ENCODE measurements at regions not wholly inside any gene's neighbourhood (a gene's known extent, or its start where the extent isn't known, plus 50 kb on each side); places are given as distances from the start of the nearest gene placed in this dataset.
"Not testable (repeated sequence)": the region's sequence is repeated elsewhere in the genome, so short reads cannot be mapped to it uniquely, and the experiment has no call there.

DNA sequence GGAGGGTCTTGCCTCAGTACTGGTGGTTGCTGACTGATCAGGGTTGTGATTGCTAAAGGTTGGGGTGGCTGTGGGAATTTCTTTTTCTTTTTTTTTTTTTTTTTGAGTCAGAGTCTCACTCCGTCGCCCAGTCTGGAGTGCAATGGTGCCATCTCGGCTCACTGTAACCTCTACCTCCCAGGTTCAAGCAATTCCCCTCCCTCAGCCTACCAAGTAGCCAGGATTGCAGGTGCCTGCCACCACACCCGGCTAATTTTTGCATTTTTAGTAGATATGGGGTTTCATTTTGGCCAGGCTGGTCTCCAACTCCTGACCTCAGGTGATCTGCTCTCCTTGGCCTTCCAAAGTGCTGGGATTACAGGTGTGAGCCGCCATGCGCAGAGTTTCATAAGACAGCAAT, 632.9 kb upstream of the TPTE start:
- DNase-seq = not testable (repeated sequence)

DNA sequence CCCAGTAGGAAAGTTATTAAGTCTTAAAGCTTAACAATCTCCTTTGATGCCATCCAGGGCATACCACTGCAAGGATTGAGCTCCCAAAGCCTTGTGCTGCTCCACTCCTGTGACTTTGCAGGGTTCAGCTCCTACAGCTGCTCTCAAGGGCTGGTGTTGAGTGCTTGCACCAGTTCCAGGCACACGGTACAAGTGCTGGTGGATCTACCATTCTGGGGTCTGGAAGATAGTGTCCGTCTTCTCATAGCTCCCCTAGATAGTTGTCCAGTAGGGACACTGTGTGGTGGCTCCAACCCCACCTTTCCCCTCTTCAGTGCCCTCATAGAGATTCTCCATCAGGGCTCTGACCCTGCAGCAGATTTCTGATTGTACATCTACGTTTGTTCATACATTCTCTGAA, 617.8 kb upstream of the TPTE start:
- not testable (repeated sequence) for DNase-seq

DNA sequence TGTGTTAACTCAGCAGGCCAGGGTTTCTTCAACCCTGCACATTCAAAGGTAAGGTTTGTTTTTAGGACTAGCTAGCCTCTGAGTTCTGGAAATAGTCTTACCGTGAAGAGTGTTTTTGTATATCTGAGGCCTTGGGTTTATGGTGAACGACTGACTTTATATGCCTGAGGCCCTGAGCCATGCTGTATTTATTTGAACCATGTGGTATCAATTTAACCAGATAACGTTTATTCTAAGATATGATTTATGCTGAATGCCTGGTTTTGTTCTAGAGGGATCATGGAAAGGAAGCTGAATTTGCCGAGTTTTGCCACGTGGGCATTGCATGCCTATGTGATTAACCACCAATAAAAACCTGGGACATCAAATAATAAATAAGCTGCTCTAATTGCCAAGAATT, 607.2 kb upstream of the TPTE start:
- DNase-seq = not testable (repeated sequence)

DNA sequence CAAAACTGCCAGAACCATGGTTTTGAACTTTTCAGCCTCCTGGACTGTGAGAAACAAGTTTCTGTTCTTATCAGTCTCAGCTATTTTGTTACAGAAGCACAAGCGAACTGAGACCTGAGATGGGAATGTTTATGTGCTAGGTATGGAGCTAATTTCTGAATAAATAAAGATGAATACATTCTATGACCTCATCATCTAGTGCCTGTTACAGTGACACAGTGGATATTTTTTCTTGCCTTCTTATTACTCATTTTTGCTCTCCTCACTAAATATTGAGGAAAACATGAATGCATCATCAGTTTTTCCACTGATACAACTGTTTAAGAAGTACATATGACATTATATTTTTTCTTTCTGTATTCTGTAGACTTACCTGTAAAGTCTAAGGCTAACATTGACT, 601.9 kb upstream of the TPTE start:
- not testable (repeated sequence) for DNase-seq

DNA sequence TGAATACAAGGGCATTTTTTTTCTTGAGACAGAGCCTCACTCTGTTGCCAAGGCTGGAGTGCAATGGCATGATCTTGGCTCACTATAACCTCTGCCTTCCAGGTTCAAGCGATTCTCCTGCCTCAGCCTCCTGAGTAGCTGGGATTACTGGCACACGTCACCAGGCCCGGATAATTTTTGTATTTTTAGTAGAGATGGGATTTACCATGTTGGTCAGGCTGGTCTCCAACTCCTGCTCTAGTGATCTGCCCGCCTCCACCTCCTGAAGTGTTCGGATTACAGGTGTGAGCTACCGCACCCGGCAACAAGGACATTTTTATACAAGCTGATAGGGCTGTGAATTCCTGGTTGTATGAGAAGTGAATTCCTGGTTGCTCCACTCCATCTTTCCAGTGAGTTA, 577.7 kb upstream of the TPTE start:
- not testable (repeated sequence) for DNase-seq

DNA sequence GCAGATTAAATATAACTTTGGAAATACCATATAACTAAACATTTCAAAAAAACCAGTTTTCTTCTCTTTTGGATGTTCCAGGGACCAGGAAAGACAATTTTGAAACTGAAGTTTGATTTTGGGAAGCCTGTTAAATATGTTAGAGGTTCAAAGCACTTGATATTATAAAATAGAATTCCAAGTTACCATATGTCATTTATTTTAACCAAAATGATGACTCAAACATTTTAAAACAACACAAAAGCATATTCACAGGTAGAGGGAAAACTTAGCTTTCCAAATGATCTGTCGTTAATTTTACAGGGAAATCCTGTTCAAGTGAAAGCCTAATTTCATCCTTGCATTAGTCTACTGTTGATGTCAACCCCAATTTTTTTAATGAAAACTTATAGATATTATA, 575.3 kb upstream of the TPTE start:
- DNase-seq = not testable (repeated sequence)

DNA sequence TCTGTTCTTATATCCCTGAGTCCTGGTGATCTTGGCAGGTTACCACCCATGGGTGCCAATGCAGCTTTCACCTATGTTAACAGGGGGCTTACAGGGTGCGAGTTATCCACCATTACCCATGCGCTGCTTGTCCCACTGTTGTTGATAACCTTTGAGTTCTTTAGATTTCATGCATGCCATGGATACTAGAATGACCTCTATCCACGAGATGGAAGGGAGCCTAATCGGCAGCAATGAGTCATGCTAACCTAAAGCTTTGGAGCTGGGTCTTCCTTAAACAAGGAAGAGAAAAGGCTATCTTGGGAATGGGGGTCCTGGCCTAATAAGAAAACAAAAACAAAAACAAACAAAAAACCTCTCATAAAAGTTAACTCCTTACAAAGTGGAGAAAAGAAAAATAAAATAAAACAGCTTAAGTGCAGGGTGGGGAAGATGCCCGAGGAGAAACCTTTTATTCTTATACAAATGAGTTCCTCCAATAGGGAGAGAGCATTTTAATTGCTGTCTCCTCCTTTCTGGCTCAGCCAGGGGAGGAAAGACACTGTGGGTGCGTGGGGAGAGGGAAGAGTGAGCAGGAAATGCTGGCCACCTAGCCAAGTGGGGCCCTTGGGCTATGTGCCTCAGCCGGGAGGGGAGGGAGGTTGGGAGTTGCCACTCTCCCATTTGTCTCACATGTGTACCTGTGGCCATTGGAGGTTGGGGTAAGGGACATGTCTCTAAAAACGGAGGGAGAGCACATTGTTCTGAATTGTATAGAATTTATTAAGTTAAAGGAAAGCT, 571.7 kb upstream of the TPTE start:
- DNase-seq = not testable (repeated sequence)

DNA sequence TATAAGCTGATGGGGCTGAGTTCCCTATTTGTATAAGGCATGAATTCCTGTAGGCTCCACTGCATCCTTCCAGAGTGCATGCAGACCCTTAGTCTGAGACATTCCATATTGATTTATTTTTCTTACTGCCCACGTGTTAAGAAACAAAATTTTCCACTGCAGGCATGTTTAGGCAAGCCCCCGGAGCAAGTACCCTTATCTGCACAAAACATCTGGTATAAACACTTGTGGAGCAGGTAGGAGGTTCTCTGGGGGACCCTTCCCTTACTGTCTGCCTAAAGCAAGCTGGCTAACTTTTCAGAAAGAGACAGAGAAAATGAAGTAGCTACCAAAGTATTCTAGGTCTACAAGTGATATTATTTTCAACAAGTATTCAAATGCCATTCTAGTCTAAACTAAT, 571.0 kb upstream of the TPTE start:
- not testable (repeated sequence) for DNase-seq

DNA sequence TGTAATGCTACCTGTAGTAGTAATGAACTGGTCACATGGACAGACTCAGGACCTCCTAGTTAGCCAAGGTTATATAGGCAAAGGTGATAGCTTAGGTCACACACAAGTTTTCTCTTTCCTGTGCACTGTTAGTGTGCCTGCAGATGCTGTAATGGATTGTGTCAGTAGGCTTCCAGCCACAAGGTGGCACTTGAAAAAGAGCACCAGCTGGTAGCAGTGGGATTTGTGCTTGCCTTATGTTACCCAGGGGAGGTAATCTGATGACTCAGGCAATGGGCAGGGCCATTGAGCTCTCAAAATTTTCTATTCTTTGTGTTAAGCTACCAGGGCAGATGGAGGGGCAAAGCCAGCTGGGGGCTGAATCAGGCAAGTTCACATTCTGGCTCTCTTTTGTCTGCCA, 562.6 kb upstream of the TPTE start:
- DNase-seq = not testable (repeated sequence)

DNA sequence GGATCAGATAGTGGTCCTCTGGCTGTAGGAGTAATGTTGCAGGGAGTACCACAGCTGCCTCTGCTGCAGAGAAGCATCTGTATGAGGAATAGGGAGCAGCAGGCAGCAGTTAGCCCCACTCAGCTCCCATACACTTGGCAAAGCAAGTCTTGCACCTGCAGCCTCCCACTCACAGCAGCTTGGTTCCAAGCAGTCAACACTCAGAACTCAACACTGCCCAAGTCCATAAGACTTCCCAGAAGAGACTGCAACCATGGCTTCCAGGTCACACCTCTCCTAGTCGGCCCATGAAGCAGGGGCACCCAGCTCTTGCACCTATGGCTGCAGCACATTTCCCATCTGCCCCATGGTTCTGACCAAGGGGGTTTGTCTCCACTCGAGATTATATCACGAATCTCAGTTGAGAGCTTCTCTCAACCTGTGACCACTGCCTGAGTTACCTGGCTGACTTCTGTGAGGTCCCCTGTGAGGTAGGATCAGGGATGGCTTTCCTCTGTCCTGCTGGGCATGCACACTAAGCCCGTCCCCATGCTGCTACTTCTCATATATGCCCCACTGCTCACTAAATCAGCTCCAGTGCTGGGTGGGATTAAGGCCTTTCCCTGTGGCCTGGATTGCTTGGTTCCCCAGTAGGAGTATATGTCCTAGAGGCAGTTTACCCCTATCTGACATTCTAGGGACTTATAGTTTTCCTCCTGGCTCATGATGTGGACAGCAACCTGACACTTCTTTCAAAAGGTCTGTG, 562.0 kb upstream of the TPTE start:
- DNase-seq = not testable (repeated sequence)

DNA sequence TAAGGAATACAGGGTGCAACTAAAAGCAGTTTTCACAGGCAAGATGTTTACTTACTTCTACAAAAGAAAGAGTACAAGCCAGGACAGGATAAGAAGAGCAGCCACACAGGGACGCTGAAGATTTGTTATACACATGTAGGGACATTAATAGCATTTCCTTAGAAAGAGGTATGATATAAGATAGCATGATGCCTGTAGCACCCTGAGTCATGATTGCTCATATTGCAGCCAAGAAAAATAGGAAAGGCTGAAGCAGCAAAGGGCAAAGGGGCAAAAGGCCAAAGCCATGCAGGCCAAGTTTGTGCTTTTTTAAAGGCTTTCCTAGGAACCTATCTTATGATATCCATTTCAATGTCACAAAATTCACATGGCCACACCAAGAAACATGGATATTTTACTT, 552.0 kb upstream of the TPTE start:
- DNase-seq = not testable (repeated sequence)

DNA sequence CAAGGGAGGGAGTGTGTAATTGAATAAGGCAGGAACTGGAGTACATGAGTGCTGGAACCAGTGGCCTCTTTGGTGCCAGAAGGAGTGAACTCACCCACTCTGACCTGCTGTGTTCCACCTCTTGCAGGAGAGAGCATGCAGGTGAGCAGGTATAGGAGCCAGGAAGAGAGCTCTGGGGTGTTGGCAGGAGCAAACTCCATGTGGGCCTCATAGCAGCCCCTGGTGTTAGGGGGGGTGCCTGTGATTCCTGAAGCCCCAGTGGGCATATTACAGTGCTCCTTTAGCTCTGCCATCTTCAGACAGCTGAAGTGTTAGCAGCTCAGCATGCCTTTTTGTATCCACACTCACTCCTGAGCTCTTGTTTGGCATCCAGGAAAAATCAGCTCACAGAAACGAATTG, 549.4 kb upstream of the TPTE start:
- DNase-seq = not testable (repeated sequence)

DNA sequence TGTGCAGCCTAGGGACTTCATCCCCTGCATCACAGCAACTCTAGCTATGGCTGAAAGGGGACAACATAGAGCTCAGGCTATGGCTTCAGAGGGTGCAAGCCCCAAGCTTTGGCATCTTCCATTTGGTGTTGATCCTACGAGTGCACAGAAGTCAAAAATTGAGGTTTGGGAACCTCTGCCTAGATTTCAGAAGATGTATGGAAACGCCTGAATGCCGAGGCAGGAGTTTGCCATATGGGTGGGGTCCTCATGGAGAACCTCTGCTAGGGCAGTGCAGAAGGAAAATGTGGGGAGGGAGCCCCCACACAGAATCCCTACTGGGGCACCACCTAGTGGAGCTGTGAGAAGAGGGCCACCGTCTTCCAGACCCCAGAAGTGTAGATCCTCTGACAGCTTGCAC, 543.0 kb upstream of the TPTE start:
- DNase-seq = not testable (repeated sequence)

DNA sequence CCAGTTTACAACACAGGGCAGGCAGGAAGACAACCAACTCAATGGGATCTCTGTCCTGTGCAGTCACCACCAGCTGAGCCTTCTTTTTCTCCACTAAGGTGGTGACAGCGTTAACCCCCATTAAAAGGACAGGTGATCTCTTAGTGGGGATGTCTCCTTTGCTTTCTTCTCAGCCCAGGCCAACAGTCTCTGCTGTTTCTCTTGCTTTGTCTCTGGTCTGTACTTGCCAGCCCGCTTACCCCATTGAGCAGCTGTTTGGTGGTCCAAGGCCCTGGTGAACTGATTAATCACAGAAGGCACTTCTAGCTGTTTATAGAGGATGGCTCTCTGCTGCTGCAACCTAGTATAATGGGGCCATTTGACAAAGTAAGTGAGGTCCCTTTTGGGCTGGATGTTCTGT, 523.9 kb upstream of the TPTE start:
- not testable (repeated sequence) for DNase-seq

DNA sequence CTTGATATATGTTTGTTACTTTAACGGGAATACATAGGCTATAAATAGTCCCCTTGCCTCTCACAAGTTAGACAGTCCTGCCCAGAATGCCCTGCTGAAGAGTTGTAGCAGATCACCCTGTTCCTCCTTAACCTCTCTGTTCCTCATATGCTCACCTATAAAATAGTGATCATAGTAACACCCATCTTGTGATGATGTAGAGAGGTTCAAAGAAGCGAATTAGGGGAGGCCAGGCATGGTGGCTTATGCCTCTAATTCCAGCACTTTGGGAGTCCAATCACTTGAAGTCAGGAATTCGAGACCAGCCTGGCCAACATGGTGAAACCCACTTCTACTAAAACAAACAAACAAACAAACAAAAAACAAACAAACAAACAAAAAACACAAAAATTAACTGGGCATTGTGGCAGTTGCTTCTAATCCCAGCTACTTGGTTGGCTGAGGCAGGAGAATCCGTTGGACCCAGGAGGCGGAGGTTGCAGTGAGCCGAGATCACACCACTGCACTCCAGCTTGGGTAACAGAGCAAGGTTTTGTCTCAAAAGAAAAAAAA, 518.5 kb upstream of the TPTE start:
- DNase-seq = not testable (repeated sequence)

DNA sequence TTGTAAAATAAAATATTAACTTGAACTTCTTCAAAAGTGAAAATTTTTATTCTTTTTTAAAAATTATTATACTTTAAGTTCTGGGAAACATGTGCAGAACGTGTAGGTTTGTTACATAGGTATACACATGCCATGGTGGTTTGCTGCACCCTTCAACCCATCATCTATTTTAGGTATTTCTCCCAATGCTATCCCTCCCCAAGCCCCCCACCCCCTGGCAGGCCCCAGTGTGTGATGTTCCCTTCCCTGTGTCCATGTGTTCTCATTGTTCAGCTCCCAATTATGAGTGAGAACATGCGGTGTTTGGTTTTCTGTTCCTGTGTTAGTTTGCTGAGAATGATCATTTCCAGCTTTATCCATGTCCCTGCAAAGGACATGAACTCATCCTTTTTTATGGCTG, 515.6 kb upstream of the TPTE start:
- DNase-seq = not testable (repeated sequence)

DNA sequence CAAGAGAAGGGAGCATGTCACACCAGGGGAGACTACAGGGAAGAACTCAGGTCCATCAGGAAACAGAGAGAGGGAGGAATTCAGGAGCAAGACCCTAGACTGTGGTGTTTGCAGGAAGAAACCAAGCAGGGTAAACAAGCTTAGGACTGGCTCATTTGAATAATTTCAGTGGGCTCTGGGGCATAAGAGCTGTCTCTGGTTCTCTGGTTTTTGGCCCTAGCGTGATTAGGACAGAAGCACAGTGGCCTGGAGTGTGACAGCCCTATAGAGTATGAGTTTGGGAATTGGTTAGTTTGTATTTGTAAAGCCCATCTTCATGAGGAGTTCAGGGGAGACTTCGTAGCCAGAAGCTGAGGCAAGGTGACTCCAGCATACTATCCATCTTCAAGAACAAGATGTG, 504.4 kb upstream of the TPTE start:
- DNase-seq = not testable (repeated sequence)

DNA sequence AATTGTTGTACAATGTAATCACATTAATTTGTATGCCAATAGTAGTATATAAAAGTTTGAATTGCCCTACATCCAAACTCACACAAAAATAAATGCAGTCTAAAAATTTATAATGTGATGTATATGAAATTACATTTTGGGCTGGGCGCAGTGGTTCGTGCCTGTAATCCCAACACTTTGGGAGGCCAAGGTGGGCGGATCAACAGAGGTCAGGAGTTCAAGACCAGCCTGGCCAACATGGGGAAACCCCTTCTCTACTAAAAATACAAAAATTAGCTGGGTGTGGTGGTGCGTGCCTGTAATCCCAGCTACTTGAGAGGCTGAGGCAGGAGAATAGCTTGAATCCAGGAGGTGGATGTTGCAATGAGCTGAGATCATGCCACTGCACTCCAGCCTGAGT, 503.6 kb upstream of the TPTE start:
- DNase-seq = not testable (repeated sequence)

DNA sequence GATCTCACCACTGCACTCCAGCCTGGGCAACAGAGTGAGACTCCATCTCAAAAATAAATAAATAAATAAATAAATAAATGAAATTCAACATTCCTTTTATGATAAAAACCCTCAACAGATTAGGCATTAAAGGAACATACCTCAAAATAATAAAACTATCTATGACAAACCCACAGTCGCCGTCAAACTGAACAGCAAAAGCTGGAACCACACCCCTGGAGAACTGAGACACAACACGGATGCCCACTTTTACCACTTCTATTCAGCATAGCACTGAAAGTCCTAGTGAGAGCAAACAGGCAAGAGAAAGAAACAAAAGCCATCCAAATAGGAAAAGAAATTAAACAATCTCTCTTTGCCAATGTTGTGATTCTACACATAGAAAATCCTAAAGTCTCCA, 499.9 kb upstream of the TPTE start:
- not testable (repeated sequence) for DNase-seq

DNA sequence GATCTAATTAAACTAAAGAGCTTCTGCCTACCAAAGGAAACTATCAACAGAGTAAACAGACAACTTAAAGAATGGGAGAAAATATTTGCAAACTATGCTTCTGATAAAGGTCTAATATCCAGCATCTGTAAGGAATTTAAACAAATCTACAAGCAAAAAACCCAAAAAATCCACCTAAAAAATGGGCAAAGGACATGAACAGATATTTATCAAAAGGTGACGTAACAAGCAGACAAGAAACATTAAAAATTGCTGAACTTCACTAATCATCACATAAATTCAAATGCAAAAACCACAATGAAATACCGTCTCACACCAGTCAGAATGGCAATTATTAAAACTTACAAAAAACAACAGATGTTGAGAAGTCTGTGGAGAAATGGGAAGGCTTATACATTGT, 498.6 kb upstream of the TPTE start:
- not testable (repeated sequence) for DNase-seq

Data from hypothalamus (tissue), 51 donors.